Skeletal muscle cell (primary cell): ENCODE measurements at regions not wholly inside any gene's neighbourhood (a gene's known extent, or its start where the extent isn't known, plus 50 kb on each side); places are given as distances from the start of the nearest gene placed in this dataset.
A peak's percentile ranks its signal among the peaks of the same experiment; 100 is the strongest.

ENCODE experiments used
- DNase-seq: peaks from one replicate; pipeline ENCODE4 v3.0.0-alpha.2; 2010; ENCODE audit warnings: low read depth
- H3K4me3 ChIP-seq: 2 replicates; pipeline ENCODE4 v1.5.1; 2011; ENCODE audit warnings: low read depth, mild to moderate bottlenecking, control low read depth, low read length, moderate library complexity

DNA sequence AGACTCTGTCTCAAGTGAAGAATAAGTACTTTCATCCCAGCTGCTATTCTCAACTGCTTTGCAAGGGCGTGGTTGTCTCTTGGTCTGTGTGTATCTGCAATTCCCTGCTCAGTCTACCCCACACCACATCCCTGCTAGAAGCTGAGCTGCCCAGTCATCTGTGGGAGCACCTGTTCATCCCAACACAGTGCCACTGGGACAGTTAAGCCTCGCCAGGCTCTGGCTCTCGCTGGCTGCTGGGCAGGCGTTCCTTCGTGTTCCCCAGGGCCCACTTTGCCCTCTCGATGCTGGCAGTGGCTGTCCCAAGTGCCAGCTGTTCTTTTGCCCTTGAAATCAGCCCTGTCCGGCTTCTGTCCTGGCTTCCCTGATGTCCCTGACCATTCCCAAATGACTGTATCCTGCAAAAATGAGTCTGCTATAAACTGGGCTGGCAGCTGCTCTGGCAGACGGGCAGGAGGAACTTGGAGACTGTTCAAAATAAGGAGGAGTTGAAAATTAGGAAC is 91.6 kb upstream of the KLHL25 start:
- DNase-seq, result peak; percentile 61
- H3K4me3 ChIP-seq, result no peak overlapping the region

DNA sequence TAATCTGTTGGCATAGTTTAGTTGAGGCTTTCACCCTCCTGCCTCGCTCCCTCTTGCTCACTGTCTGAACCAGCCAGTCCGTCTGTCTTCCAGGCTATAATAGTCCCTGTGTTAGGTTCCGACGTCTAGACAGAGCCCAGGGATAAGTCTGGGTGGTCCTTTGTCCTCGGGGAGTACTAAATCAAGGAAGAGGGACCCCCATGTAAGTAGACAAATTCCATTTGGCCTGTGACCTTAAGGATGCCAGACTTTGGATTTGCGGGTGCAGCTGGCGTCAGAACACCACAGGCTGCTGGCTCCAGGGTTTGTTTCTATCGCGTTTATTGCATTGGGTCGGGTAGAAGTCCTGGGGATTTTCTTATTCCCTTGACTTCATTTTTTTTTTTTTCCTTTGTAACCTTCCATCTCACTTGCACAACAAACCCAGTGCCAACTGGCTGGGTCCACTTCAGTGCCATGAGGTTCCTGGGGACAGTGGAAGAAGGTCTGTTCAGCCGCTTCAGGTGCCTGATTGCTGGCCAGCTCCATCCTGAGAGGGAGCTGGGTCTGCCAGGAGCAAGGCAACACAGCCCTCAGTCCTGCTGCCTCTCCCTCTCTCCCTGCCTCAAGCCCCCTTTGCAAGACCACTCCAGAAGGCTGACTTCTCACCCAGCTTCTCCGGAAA is 95.4 kb upstream of the KLHL25 start:
- no peak for DNase-seq
- no peak overlapping the region for H3K4me3 ChIP-seq

DNA sequence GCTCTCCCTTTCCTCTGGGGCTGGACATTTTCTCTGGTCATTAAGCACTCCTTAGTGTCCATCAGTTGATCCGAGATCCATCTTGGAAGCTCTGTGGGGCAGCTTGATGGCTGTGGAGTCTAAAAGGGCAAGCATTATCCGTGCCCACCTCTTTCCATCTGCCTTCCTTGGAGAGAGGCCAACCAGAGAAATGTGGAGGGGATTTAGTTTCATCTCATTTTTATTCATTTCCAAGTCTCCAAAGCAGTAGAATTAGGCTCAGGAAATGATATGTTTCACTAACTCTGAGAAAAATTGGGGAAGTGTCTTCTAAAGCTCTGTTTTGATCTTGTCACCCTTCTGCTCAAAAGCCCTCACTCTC is 95.9 kb upstream of the KLHL25 start:
- no peak overlapping the region for H3K4me3 ChIP-seq
- DNase-seq, result no peak

DNA sequence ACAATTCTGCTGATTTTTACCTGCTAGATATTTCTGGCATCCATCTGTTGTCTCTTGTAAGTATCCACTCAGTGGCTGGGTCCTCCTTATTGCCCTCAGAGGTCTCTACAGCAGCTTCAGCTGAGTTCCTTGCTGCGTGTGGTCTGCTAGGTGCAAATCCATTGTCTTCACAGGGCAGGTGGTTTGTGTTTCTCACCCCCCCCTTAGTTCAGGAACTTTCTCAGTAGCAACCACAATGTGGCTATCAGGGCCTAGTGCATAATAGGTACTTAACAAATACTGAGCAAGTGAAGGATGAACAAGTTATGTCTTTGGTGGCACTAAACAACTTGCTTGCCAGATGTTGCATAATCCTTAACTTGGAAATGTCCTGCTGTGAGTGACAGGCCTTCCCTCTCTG is 96.7 kb upstream of the KLHL25 start:
- no peak for DNase-seq
- H3K4me3 ChIP-seq, result no peak overlapping the region

DNA sequence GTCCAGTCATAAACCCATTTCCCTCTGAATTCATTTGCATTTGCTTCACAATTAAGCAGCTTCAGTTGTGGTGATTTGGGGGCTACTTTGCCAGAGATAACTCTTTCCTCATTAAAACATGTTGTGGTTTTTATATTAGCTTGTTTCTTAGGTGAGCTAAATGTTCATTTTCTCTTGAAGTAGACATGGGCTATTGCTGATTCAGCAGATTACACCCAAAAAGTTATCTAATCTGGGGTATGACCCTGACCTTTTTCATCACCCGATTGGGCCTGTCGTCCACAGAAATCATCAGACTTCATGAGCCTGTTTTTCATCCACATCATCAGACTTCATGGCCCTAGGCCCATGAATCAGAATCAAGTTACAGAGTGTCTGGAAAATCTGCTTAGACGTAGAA is 97.5 kb upstream of the KLHL25 start:
- H3K4me3 ChIP-seq, result no peak overlapping the region
- no peak for DNase-seq

DNA sequence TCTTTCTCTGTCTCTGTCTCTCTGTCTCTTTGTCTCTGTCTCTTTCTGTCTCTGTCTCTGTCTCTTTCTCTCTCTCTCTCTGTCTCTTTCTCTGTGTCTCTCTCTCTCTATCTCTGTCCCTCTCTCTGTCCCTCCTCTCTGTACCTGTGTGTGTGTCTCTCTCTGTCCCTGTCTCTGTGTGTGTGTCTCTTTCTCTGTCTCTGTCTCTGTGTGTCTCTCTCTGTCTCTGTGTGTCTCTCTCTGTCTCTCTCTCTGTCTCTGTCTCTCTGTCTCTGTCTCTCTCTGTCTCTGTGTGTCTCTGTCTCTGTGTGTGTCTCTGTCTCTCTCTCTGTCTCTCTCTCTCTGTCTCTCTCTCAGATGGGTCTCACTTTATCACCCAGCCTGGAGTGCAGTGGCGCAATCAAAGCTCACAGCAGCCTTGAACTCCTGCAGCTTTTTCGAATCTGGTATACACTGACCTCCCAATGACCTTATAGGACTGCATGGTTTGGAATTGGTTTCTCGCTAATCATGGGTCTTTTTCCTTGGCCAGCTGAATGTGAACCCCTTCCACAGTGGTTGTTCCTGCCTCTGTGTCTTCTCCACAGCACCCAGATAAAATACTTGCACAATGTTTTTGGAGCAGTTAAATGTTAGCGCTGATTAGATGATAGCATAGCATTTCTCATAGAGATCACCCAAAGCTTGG is 102.6 kb upstream of the KLHL25 start:
- no peak for DNase-seq
- H3K4me3 ChIP-seq, result no peak overlapping the region

DNA sequence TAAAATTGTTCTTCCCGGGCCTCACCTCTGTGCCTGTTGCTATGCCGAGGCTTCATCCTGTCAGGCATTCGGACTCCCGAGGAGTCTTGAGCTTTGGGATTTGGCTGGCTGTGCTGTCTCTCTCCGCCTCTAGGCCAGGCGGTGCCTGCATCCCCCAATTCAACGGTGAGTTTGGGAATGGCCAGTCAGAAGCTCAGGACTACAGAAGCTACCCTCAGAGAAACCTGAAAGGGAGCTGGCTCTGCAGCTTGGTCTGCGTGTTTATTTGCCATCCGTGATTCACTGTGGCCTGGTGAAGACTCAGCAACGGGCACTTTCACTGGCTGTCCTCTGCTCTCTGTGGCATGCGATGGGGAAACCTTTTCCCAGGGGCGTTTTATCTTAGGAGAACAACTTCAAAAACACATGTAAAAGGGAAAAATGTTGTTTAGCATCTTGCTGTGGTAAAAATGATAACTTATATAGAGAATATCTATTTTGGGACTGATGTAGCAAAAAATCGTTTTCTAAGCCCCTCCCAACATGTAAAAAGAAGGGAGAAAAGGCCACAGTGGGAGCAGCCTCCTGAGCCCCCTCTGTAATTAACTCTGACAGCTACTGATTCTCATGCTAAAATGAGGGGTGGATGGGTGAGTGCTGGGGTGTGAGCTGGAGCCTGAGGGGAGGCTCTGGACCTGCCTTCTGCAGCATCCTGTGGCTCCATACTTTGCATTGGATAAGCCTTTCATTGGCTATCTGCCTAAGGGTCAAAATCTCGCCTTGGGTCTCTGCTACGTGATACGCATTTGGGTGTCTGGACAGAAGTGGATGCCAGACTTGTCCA is 103.4 kb upstream of the KLHL25 start:
- no peak for DNase-seq
- no peak overlapping the region for H3K4me3 ChIP-seq

DNA sequence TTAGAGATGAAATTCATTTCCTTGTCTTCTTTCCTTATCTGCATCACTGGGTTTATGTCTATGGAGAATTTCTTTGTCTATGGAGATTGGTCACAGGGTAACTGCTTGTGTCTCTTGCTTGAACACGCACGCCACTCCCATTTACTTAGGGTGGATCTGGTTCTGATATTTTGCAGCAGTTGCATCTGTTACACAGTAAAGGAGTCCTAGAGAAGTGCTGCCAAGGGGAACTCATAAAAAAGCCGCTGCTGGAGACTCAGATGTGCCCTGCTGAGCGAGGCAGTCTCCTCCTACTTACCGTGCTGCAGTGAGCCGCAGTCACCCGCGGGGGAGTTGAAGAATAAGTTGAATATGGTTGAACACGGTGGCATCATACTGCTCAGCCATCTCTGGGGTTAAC is 105.2 kb upstream of the KLHL25 start:
- DNase-seq, result no peak
- no peak overlapping the region for H3K4me3 ChIP-seq

DNA sequence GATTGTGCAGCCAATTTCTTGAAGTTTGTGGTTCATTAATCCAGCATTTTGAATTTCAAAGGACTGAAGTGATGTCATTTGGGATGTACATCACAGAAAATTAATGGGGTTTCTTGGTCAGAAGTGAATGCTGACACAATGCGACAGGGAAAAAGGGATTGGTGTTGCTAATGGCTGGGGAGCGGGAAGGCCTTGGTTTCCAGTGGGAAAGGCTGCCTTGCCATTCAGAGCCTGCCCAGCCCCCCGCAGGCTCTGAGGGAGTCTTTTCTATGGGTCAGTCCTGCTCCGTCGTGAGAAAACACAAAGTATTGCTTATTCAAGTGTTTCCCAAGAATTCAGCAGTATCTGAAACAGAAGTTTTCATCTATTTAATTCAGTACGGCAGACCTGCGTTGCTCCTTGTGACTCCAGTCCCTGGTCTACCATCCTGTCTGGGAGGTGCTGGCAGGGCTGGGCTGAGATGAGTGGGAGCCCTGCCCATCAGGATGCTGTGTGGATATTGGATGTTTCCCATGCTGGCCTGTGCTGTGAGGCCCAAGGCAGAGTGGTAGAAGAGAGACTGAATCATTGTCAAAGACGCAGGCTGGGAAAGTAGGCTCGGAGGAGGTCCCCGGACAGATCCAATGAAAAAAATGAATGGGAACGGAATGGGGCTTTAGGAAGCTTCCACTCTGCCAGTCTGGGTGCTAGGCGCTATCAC is 111.2 kb upstream of the KLHL25 start:
- no peak for DNase-seq
- no peak overlapping the region for H3K4me3 ChIP-seq

DNA sequence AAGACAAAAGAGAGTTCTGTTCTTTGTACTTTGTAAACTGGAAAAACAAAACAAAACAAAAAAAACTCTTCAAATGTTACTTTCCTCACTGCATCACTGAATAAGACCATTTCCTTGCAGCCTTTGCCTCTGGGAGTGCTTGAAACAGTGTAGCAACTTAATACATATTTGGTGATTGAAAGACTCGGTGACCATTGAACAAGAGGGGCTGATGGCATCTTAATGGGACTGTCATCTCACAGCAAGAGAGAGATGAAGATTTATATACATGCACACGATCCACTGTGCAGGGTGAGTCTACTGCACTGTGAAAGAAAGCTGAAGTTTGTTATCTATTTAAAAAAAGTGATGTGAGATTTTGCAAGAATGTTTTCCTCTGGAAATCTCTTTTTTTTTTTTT is 111.9 kb upstream of the KLHL25 start:
- H3K4me3 ChIP-seq, result no peak overlapping the region
- no peak for DNase-seq

DNA sequence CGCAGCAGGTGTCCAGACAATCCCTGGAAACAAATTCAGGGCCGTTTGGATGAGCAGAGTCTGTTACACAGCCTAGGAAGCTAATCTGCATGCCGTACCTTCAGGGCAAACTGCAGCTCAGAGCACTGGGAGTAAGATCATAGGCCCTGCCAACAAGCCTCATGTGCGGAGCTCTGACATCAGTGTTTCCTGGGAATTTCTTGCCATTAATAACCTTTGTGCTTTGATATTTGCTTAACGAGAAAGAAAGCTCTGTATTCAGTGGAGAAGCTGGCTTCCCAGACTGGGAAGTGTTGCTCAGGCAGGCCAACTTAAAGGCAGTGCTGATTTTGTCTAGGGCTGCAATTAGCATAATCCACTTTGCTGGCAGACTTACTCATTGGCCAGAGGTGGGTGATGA is 116.1 kb upstream of the KLHL25 start:
- no peak overlapping the region for H3K4me3 ChIP-seq
- DNase-seq, result no peak

DNA sequence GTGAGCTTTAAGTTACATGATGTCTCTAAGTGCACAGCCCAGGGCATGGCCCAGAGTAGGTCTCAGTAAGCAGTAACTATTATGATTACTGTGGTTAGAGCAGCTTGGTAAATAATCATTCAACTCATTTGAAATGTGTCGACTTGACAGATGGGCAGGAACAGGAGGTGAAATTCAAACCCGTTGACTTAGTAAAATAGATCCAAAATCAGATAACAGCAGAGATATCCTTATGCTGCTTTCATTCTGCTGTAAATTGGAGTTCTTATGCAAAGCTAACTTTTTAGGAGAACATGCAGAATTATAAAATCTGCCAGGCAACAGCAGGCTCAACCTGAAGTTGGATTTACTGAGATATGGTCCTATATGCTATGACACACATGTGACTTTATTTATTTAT is 118.7 kb upstream of the KLHL25 start:
- no peak overlapping the region for H3K4me3 ChIP-seq
- DNase-seq, result no peak

DNA sequence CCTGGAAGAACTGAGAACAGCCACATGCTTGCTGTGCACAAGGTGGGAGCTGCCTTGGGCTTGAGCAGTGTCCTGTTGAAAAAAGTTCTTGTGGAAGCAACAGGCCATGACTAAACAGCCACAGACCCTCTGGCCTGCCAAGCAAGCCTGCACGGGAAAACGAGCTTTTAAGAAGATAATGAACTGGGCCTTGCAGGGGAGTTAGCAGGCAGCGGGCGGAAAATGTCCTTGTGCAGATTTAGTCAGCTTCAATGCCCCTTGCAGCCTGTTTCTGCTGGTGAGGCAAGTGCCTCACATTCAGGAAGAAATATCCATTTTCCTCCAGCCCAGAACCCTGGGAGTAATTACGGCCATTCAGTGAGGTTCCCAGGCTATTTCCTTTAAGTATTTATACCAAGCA is 126.2 kb upstream of the KLHL25 start:
- DNase-seq, result no peak
- H3K4me3 ChIP-seq, result no peak overlapping the region

DNA sequence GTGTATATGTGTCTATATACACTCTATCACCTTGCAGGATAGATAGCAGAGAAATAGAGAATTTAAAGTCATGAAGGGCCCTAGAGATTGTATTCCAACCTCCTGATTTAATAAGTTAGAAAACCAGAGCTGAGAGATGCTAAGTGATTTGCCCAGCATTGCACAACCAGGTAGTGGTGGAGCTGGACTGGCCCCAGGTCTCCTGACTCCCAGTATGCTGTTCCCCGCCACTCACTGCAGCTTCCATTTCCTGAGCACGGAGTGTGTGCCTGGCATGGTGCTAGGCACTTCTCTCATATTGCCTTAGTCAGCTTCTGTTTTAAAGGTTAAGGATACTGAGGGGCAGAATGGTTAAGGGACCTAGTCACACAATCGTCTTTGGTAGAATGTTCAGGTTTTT is 129.4 kb upstream of the KLHL25 start:
- no peak overlapping the region for H3K4me3 ChIP-seq
- no peak for DNase-seq

DNA sequence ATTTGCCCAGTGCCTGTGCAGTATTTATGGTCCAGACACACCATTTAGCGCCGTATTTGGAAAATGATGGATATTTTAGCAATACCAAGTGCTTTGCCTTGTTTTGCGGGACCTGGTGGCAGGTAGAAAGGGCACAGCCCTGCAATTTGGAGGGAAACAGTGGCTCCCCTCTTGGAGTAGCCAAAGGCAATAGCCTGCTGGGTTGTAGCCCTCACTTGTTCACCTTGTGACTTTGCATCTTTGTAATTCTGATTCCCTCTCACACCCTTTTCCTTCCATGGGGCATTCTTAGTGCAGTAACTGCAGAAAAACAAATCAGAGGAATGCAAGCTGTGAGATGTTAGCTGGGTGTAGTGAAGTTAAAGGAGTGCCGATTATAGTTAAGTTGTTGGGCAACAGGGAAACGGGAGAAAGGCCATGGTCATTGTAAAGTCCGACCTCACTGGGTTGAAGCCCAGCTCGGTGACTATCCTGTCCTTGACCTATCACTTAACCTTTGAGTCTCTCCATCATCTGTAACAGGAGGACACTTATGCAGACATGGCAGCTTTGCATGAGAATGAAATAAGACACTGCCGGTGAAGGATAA is 131.0 kb upstream of the KLHL25 start:
- H3K4me3 ChIP-seq, result no peak overlapping the region
- DNase-seq, result no peak

DNA sequence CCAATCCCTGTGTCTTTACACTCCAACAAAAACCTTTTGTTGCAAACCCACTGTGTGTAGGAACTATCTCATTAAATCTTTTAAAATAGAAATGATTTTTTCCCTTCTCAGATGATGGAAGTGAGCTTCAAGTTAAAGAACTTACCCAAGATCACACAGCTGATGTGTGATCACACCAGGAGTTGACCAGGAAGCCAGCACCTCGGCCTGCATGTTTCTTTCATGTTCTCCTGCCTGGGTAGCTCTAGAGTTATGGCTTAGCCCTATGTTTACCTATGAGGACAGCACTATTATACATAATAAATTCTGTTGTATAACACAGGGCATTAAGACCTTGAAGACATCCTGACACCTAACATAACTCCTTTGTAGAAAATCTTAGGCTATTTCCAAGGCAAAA is 132.1 kb upstream of the KLHL25 start:
- DNase-seq, result no peak
- no peak overlapping the region for H3K4me3 ChIP-seq

DNA sequence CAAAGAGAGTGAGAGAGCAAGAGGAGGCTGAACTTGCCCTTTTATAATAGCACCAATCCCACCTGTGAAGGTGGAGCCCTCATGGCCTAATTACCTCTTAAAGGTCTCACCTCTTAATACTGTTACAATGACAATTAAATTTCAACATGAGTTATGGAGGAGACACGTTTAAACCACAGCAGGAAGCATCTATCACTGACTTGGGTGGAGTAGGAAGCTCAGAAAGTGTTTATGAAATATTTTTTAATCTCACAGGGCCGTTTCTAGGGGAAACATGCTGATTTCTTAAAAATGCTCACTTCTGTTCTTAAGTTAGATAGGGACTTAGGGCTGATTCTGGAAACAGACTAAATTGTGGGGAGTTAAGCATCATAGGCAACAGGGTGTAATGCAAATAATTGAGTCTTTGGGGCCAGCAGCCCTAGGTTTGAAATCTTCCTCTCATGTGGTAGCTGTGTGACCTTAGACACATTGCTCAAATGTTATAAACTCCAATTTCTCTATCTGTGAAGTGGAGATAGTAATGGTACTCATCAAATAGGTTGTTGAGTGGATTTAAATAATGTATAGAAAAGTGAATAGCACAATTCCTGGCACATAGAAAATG is 133.3 kb upstream of the KLHL25 start:
- DNase-seq, result no peak
- H3K4me3 ChIP-seq, result no peak overlapping the region

DNA sequence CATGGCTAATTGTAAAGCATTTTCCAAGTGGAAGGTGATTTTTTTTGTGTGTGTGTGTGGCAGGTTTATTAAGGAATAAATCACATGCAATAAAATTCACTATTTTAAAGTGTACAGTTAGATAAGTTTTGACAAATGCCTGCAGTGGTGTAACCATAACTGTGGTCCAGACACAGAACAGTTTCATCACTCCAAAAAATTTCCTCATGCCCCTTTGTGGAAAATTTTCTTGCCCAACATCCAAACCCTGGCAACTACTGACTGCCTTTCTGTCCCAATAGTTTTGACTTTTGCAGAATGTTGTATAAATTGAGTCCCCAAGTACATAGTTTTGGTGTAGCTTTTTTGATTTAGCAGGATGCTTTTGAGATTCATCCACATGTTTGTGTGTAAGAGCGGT is 135.1 kb upstream of the KLHL25 start:
- no peak for DNase-seq
- H3K4me3 ChIP-seq, result no peak overlapping the region

DNA sequence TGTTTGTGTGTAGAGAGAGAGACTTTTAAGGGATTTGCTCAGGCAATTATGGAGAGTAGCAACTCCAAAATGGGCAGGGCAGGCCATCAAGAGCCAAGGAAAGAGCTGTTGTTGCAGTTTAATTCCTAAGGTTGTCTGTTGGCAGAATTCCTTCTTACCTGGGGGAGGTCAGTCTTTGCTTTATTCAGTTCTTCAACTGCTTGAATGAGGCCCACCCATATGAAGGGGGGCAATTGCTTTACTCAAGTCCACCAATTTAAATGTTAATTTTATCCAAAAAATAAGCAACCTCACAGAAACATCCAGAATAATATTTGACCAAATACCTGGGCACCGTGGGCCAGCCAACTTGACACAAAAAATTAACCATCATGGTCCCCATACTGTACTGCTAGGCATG is 137.7 kb upstream of the KLHL25 start:
- no peak overlapping the region for H3K4me3 ChIP-seq
- no peak for DNase-seq
